GM12878 (cell line): ENCODE measurements at regions not wholly inside any gene's neighbourhood (a gene's known extent, or its start where the extent isn't known, plus 50 kb on each side); places are given as distances from the start of the nearest gene placed in this dataset.

Experiments
- ATAC-seq: fragments of 200-7000 bp; cut with Tn5 transposase; 3 replicates; pipeline ENCODE4 v1.9.1; 2020; ENCODE audit warnings: mild to moderate bottlenecking, moderate library complexity
- BruUV-seq: library from RNA; stranded (reverse); fragments of 400-500 nt; replicated peaks from 2 replicates; lab custom pipeline; 2021; lab: Mats Ljungman, UMichigan
- CTCF ChIA-PET: fragments of 300-600 bp; sonication (Branson Sonifier 250); formaldehyde crosslinking; extraction: SDS; loops from one replicate; lab custom pipeline; 2021; ENCODE audit warnings: inconsistent platforms; lab: Yijun Ruan, JAX
- POLR2A ChIA-PET: fragments of 350-600 bp; formaldehyde crosslinking; extraction: SDS; loops from one replicate; lab custom pipeline; 2021; ENCODE audit warnings: inconsistent platforms; lab: Charles Lee
- RAD21 ChIA-PET: fragments of 300-600 bp; sonication (Branson Sonifier 250); formaldehyde crosslinking; loops from one replicate; lab custom pipeline; 2023; ENCODE audit warnings: antibody characterized with exemption; ENCODE audit not compliant: unreplicated experiment; lab: Charles Lee
- SMC1A ChIA-PET: fragments of 300-600 bp; sonication (Branson Sonifier 250); formaldehyde crosslinking; loops from one replicate; lab custom pipeline; 2023; ENCODE audit not compliant: unreplicated experiment, uncharacterized antibody; lab: Charles Lee
- DNase-seq: peaks from one replicate; pipeline ENCODE4 v3.0.0-alpha.2; 2011; ENCODE audit warnings: low read depth, low spot score
- FAIRE-seq: peaks from 3 replicates; lab custom pipeline; 2011; peaks lifted over from hg19 to GRCh38; lab: Jason Lieb, UNC
- H2AFZ ChIP-seq: 2 replicates; pipeline ENCODE4 v1.6.0; 2011; ENCODE audit warnings: low read depth, low read length, control low read depth; ENCODE audit not compliant: control insufficient read depth
- H3K27ac ChIP-seq: 2 replicates; pipeline ENCODE4 v1.5.1; 2011; ENCODE audit warnings: control low read depth; ENCODE audit not compliant: control insufficient read depth, insufficient read depth
- H3K27me3 ChIP-seq, 2 experiments: replicated peaks in 1 of 2; 2 replicates each; pipeline versions ENCODE4 v1.6.0 to v1.6.1; 2011; ENCODE audit warnings: low read length in 1 of 2; ENCODE audit not compliant: control insufficient read depth in 2 of 2, insufficient read depth in 2 of 2
- H3K36me3 ChIP-seq, 2 experiments: 2 replicates each; pipeline ENCODE4 v1.5.1; 2011; ENCODE audit warnings: low read length in 1 of 2; ENCODE audit not compliant: control insufficient read depth in 2 of 2, insufficient read depth in 2 of 2
- H3K4me1 ChIP-seq: 2 replicates; pipeline ENCODE4 v1.6.1; 2011; ENCODE audit warnings: mild to moderate bottlenecking, low read length, moderate library complexity, mixed read lengths; ENCODE audit not compliant: control insufficient read depth, insufficient read depth
- H3K4me2 ChIP-seq: 2 replicates; pipeline ENCODE4 v1.6.0; 2011; ENCODE audit warnings: control low read depth; ENCODE audit not compliant: control insufficient read depth, insufficient read depth
- H3K4me3 ChIP-seq: fragments of 200-600 bp; sonication (generic); 2 replicates; pipeline ENCODE4 v1.5.1; 2016
- H3K79me2 ChIP-seq: 2 replicates; pipeline ENCODE4 v1.6.0; 2011; ENCODE audit warnings: low read length; ENCODE audit not compliant: control insufficient read depth, insufficient read depth
- H3K9ac ChIP-seq: 2 replicates; pipeline ENCODE4 v1.8.0; 2011; ENCODE audit warnings: low read length, control low read depth, mixed read lengths; ENCODE audit not compliant: control insufficient read depth, insufficient read depth
- H3K9me3 ChIP-seq: replicated peaks from 3 replicates; pipeline ENCODE4 v1.5.1; 2011; ENCODE audit warnings: mild to moderate bottlenecking, low read length; ENCODE audit not compliant: control insufficient read depth, insufficient read depth
- H4K20me1 ChIP-seq: 2 replicates; pipeline ENCODE4 v1.6.0; 2011; ENCODE audit not compliant: control insufficient read depth, insufficient read depth
- BHLHE40 ChIP-seq, 2 experiments: fragments of 450-650 bp in 1 of 2; IDR thresholded peaks; 2 replicates each; pipeline ENCODE4 v1.6.1; 2011 to 2017; ENCODE audit warnings: low read depth in 2 of 2, borderline replicate concordance in 1 of 2, improper control_type of control experiment in 1 of 2, low read length in 1 of 2, mild to moderate bottlenecking in 1 of 2
- CHD2 ChIP-seq: IDR thresholded peaks from 2 replicates; pipeline ENCODE4 v1.6.1; 2011; ENCODE audit warnings: low read depth, low read length, improper control_type of control experiment, borderline replicate concordance
- E4F1 ChIP-seq: fragments of 450-650 bp; IDR thresholded peaks from 2 replicates; pipeline ENCODE4 v1.6.1; 2018; ENCODE audit warnings: borderline replicate concordance, mild to moderate bottlenecking; ENCODE audit not compliant: partially characterized antibody
- HSF1 ChIP-seq: fragments of 150-350 bp; IDR thresholded peaks from 2 replicates; pipeline ENCODE4 v1.6.1; 2014; ENCODE audit warnings: mild to moderate bottlenecking, low read depth, low read length
- NR2F1 ChIP-seq: fragments of 450-650 bp; conservative IDR thresholded peaks from 2 replicates; pipeline ENCODE4 v1.6.1; 2017; ENCODE audit warnings: mild to moderate bottlenecking
- ZNF687 ChIP-seq: fragments of 450-650 bp; IDR thresholded peaks from 2 replicates; pipeline ENCODE4 v1.6.1; 2017; ENCODE audit warnings: mild to moderate bottlenecking, moderate library complexity
- WGBS: methylation state at CpG from one replicate; pipeline ENCODE4 v1.1.6; 2016; ENCODE audit warnings: low lambda C conversion rate; ENCODE audit not compliant: insufficient replicate concordance, insufficient coverage; ENCODE audit errors: missing lambda C conversion rate; 5-methylcytosine and 5-hydroxymethylcytosine counted together
- in situ Hi-C: fragments of 300-500 bp; cut with MboI; formaldehyde crosslinking; loops from 9 replicates; pipeline ENCODE4 v1.14.3; 2018; ENCODE audit warnings: mixed read lengths
- intact Hi-C: fragments of 100-400 bp; cut with micrococcal nuclease; formaldehyde crosslinking; loops from one replicate; pipeline ENCODE4 v1.14.2; 2022; ENCODE audit not compliant: unreplicated experiment

GRCh38 chr1:213613549-213613948 is 374.2 kb upstream of the PROX1 start:
- WGBS: 11% methylated on average over 2 of the region's 2 CpGs

More at GRCh38 chr1:213613549-213613948, 374.2 kb upstream of the PROX1 start:
- FAIRE-seq (no peak), DNase-seq (no peak)
- Histone ChIP-seq H3K27ac (no peak overlapping the region), H3K9me3 (no peaks in the 10 kb centered on the region), H2AFZ (no peak overlapping the region), H3K4me1 (no peaks in the 10 kb centered on the region)
- CTCF ChIA-PET: interaction anchor here (0.5 kb wide), 1 partner anchor 426 kb away, joined by 3 read pairs; no protein-coding TSS in a partner anchor
- in situ Hi-C loops (no loop called here), intact Hi-C loops (no loop called here)
- no TSS peak for BruUV-seq
- TF ChIP-seq NR2F1 (no peak), CHD2 (no peak), ZNF687 (no peak), HSF1 (no peak), E4F1 (no peak), BHLHE40 (IDR thresholded peaks at IDR 0.05; ENCODE audit: borderline replicate concordance in 1 of 2, low read depth in 2 of 2, low read length in 1 of 2) (no peak)
- TF ChIP-seq, all 136 proteins: peak for 0
- ChIA-PET SMC1A (no interaction called here), RAD21 (no interaction called here), POLR2A (no interaction called here)
- H3K9ac ChIP-seq: no peak overlapping the region
- no peaks in the 10 kb centered on the region for H4K20me1 ChIP-seq
- H3K27me3 ChIP-seq: no peaks in the 10 kb centered on the region; a peak in 1 of 4 replicates
- H3K4me2 ChIP-seq: no peak overlapping the region
- H3K79me2 ChIP-seq: no peaks in the 10 kb centered on the region
- no peaks in the 10 kb centered on the region for H3K36me3 ChIP-seq
- no peak overlapping the region for H3K4me3 ChIP-seq
- ATAC-seq: no peak
